Neural cell (in vitro differentiated cells): ENCODE measurements at regions not wholly inside any gene's neighbourhood (a gene's known extent, or its start where the extent isn't known, plus 50 kb on each side); places are given as distances from the start of the nearest gene placed in this dataset.

Source experiments
- H2AFZ ChIP-seq: fragments of 200-600, 300-800 bp; sonication (generic), shearing (Covaris generic); 2 replicates; pipeline ENCODE4 v1.6.0; 2014; ENCODE audit warnings: low read depth, mild to moderate bottlenecking, antibody characterized with exemption, low read length, moderate library complexity
- H3F3A ChIP-seq: fragments of 200-600 bp; shearing (Covaris generic); 2 replicates; pipeline ENCODE4 v1.6.1; 2016; ENCODE audit warnings: mild to moderate bottlenecking, moderate library complexity, mixed read lengths, antibody characterized with exemption, low read length; ENCODE audit not compliant: insufficient read depth, poor library complexity, severe bottlenecking
- H3K27ac ChIP-seq: fragments of 200-600, 300-800 bp; sonication (generic), shearing (Covaris generic); 2 replicates; pipeline ENCODE4 v1.5.1; 2014; ENCODE audit warnings: mild to moderate bottlenecking, low read length, moderate library complexity
- H3K27me3 ChIP-seq: fragments of 300-800, 200-600 bp; sonication (generic), shearing (Covaris generic); 2 replicates; pipeline ENCODE4 v1.6.0; 2014; ENCODE audit warnings: mild to moderate bottlenecking, low read depth, low read length, moderate library complexity; ENCODE audit not compliant: insufficient read depth
- H3K36me3 ChIP-seq: fragments of 300-800, 200-600 bp; sonication (generic), shearing (Covaris generic); 2 replicates; pipeline ENCODE4 v1.5.1; 2014; ENCODE audit warnings: mild to moderate bottlenecking, antibody characterized with exemption, low read length, moderate library complexity; ENCODE audit not compliant: insufficient read depth
- H3K4me2 ChIP-seq: fragments of 300-800, 200-600 bp; sonication (generic), shearing (Covaris generic); 2 replicates; pipeline ENCODE4 v1.6.0; 2014; ENCODE audit warnings: mild to moderate bottlenecking, low read length
- H3K4me3 ChIP-seq: fragments of 300-800, 200-600 bp; sonication (generic), shearing (Covaris generic); 2 replicates; pipeline ENCODE4 v1.5.1; 2014; ENCODE audit warnings: mild to moderate bottlenecking, low read length, moderate library complexity
- H3K79me2 ChIP-seq: fragments of 200-600 bp; shearing (Covaris generic); replicated peaks from 2 replicates; pipeline ENCODE4 v1.6.0; 2014; ENCODE audit warnings: mild to moderate bottlenecking, low read length, moderate library complexity; ENCODE audit not compliant: insufficient read depth
- H3K9ac ChIP-seq: fragments of 300-800, 200-600 bp; sonication (generic), shearing (Covaris generic); 2 replicates; pipeline ENCODE4 v1.6.1; 2016; ENCODE audit warnings: mild to moderate bottlenecking, low read length, mixed read lengths
- H3K9me2 ChIP-seq: fragments of 200-600 bp; shearing (Covaris generic); 2 replicates; pipeline ENCODE4 v1.6.1; 2016; ENCODE audit warnings: mild to moderate bottlenecking, low read length, mixed read lengths; ENCODE audit not compliant: insufficient read depth
- H3K9me3 ChIP-seq: fragments of 200-600, 300-800 bp; sonication (generic), shearing (Covaris generic); 2 replicates; pipeline ENCODE4 v1.6.1; 2016; ENCODE audit warnings: mild to moderate bottlenecking, mixed run types, low read length, moderate library complexity, mixed read lengths
- H4K20me1 ChIP-seq: fragments of 200-600 bp; shearing (Covaris generic); 2 replicates; pipeline ENCODE4 v1.6.1; 2016; ENCODE audit warnings: mild to moderate bottlenecking, mixed run types; ENCODE audit not compliant: insufficient read depth
- CTCF ChIP-seq: fragments of 450-650 bp; IDR thresholded peaks from 2 replicates; pipeline ENCODE4 v1.5.1; 2014; ENCODE audit warnings: antibody characterized with exemption, mild to moderate bottlenecking, moderate library complexity; ENCODE audit not compliant: poor library complexity, severe bottlenecking
- EP300 ChIP-seq: fragments of 450-650 bp; conservative IDR thresholded peaks from 2 replicates; pipeline ENCODE4 v1.6.1; 2014; ENCODE audit warnings: antibody characterized with exemption, mild to moderate bottlenecking, moderate library complexity; ENCODE audit not compliant: poor library complexity, severe bottlenecking
- EZH2 ChIP-seq: fragments of 200-600, 300-800 bp; shearing (Covaris generic), sonication (generic); IDR thresholded peaks from 2 replicates; pipeline ENCODE4 v1.6.1; 2014; ENCODE audit warnings: antibody characterized with exemption, low read length, borderline replicate concordance, mild to moderate bottlenecking; ENCODE audit not compliant: insufficient read depth, poor library complexity, severe bottlenecking
- MXI1 ChIP-seq: fragments of 450-650 bp; conservative IDR thresholded peaks from 2 replicates; pipeline ENCODE4 v1.6.1; 2014; ENCODE audit warnings: antibody characterized with exemption, mild to moderate bottlenecking; ENCODE audit not compliant: poor library complexity, severe bottlenecking
- POLR2AphosphoS5 ChIP-seq: IDR thresholded peaks from 2 replicates; pipeline ENCODE4 v1.6.1; 2012
- RAD21 ChIP-seq: fragments of 450-650 bp; conservative IDR thresholded peaks from 2 replicates; pipeline ENCODE4 v1.6.1; 2014; ENCODE audit warnings: antibody characterized with exemption, mild to moderate bottlenecking, moderate library complexity
- SMC3 ChIP-seq: fragments of 450-650 bp; conservative IDR thresholded peaks from 2 replicates; pipeline ENCODE4 v1.6.1; 2014; ENCODE audit warnings: antibody characterized with exemption, mild to moderate bottlenecking, moderate library complexity; ENCODE audit not compliant: poor library complexity
- TAF1 ChIP-seq: IDR thresholded peaks from 2 replicates; pipeline ENCODE4 v1.6.1; 2012; ENCODE audit warnings: low read depth
- TF ChIP-seq, protein P1 (sequence below): IDR thresholded peaks from 2 replicates; pipeline ENCODE4 v1.6.1; 2012; ENCODE audit warnings: borderline replicate concordance

GRCh38 chr4:174172274-174172673 is 111.2 kb downstream of the FBXO8 start:
- Histone ChIP-seq H3K9ac (no peak overlapping the region), H3K4me2 (no peak overlapping the region), H4K20me1 (no peaks in the 10 kb centered on the region), H3K27me3 (no peaks in the 10 kb centered on the region), H3F3A (no peaks in the 10 kb centered on the region), H2AFZ (no peak overlapping the region), H3K27ac (no peak overlapping the region), H3K9me2 (no peaks in the 10 kb centered on the region), H3K36me3 (no peaks in the 10 kb centered on the region), H3K4me3 (no peak overlapping the region), H3K9me3 (no peaks in the 10 kb centered on the region), H3K79me2 (no peaks in the 10 kb centered on the region)
- no peak for TF ChIP-seq POLR2AphosphoS5

GRCh38 chr4:174170906-174171305 is 112.6 kb downstream of the FBXO8 start:
- H3K36me3 ChIP-seq: no peaks in the 10 kb centered on the region
- H4K20me1 ChIP-seq: no peaks in the 10 kb centered on the region
- H3F3A ChIP-seq: no peaks in the 10 kb centered on the region
- H2AFZ ChIP-seq: no peak overlapping the region
- no peak overlapping the region for H3K4me3 ChIP-seq
- no peaks in the 10 kb centered on the region for H3K79me2 ChIP-seq
- TF ChIP-seq EP300: no peak
- TF ChIP-seq, protein P1, sequence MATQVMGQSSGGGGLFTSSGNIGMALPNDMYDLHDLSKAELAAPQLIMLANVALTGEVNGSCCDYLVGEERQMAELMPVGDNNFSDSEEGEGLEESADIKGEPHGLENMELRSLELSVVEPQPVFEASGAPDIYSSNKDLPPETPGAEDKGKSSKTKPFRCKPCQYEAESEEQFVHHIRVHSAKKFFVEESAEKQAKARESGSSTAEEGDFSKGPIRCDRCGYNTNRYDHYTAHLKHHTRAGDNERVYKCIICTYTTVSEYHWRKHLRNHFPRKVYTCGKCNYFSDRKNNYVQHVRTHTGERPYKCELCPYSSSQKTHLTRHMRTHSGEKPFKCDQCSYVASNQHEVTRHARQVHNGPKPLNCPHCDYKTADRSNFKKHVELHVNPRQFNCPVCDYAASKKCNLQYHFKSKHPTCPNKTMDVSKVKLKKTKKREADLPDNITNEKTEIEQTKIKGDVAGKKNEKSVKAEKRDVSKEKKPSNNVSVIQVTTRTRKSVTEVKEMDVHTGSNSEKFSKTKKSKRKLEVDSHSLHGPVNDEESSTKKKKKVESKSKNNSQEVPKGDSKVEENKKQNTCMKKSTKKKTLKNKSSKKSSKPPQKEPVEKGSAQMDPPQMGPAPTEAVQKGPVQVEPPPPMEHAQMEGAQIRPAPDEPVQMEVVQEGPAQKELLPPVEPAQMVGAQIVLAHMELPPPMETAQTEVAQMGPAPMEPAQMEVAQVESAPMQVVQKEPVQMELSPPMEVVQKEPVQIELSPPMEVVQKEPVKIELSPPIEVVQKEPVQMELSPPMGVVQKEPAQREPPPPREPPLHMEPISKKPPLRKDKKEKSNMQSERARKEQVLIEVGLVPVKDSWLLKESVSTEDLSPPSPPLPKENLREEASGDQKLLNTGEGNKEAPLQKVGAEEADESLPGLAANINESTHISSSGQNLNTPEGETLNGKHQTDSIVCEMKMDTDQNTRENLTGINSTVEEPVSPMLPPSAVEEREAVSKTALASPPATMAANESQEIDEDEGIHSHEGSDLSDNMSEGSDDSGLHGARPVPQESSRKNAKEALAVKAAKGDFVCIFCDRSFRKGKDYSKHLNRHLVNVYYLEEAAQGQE: no peak
- TF ChIP-seq POLR2AphosphoS5: no peak
- no peak for TF ChIP-seq SMC3
- no peak for TF ChIP-seq TAF1
- TF ChIP-seq MXI1: no peak
- no peak for TF ChIP-seq CTCF
- no peak for TF ChIP-seq EZH2
- TF ChIP-seq RAD21: no peak
- H3K4me2 ChIP-seq: no peak overlapping the region
- no peak overlapping the region for H3K27ac ChIP-seq
- no peaks in the 10 kb centered on the region for H3K27me3 ChIP-seq
- no peak overlapping the region for H3K9ac ChIP-seq
- no peaks in the 10 kb centered on the region for H3K9me2 ChIP-seq
- no peaks in the 10 kb centered on the region for H3K9me3 ChIP-seq

- Histone ChIP-seq H3K9ac (no peak overlapping the region), H3K27me3 (no peaks in the 10 kb centered on the region), H3K9me2 (no peaks in the 10 kb centered on the region), H3K4me2 (no peak overlapping the region), H3K4me3 (no peak overlapping the region), H3K79me2 (no peaks in the 10 kb centered on the region), H3K27ac (no peak overlapping the region), H3K36me3 (no peaks in the 10 kb centered on the region), H3F3A (no peaks in the 10 kb centered on the region), H2AFZ (no peak overlapping the region), H3K9me3 (no peaks in the 10 kb centered on the region), H4K20me1 (no peaks in the 10 kb centered on the region)
- TF ChIP-seq POLR2AphosphoS5 (no peak), EP300 (no peak), MXI1 (no peak), CTCF (no peak), RAD21 (no peak), EZH2 (no peak), SMC3 (no peak), TAF1 (no peak)
- TF ChIP-seq, protein P1: no peak
Measured at GRCh38 chr4:174170091-174170490, 113.4 kb downstream of the FBXO8 start.
